HS-5 (cell line): ENCODE measurements at regions not wholly inside any gene's neighbourhood (a gene's known extent, or its start where the extent isn't known, plus 50 kb on each side); places are given as distances from the start of the nearest gene placed in this dataset.
"Not testable (repeated sequence)": the region's sequence is repeated elsewhere in the genome, so short reads cannot be mapped to it uniquely, and the experiment has no call there.

Experiments used
- DNase-seq: peaks from one replicate; pipeline ENCODE4 v3.0.0-alpha.2; 2012; ENCODE audit warnings: low read depth

DNA sequence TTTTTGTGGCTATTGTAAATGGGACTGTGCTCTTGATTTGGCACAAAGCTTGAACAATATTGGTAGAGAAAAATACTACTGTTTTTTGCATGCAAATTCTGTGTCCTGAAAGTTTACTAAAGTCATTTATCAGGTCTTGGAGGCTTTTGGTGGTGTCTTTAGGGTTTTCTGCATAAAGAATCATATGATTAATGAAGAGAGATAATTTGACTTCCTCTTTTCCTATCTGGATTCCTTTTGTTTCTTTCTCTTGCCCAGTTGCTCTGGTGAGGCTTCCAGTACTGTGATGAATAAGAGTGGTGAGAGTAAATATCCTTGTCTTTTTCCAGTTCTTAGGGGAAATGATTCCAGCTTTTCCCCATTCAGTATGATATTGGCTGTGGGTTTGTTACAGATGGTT is 1166.7 kb downstream of the NCAM2 start:
- DNase-seq: no peak

DNA sequence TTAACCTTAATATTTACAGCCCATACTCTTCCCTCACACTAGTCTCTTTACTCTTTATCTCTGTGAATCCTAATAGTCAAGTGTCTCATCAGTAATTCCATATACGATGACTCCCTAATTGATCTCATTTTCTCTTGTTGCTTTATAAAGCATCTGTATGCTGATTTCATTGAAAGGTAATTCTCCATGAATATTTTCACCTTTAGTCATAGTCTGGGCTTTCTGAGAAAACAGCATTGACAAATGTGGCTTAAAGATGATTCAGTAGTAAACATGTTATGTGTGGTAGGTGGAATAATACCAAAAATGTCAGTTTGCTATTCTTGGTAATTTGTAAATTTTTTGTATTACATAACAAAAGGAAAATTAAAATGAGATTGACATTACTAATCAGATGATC is 1176.5 kb downstream of the NCAM2 start:
- peak; percentile 68 for DNase-seq

DNA sequence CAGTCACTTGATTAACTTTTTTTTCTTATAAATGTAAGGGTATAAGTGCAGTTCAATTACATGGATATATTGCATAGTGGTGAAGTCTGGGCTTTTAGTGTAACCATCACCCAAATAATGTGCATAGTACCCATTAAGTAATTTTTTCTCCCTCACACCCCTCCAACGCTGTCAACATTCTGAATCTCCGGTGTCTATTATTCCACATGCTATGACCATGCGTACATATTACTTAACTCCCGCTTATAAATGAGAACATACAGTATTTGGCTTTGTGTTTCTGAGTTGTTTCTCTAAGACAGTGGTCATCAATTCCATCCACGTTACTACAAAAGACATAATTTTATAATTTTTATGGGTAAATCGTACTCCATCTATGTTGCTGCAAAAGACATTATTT is 1191.1 kb downstream of the NCAM2 start:
- no peak for DNase-seq

DNA sequence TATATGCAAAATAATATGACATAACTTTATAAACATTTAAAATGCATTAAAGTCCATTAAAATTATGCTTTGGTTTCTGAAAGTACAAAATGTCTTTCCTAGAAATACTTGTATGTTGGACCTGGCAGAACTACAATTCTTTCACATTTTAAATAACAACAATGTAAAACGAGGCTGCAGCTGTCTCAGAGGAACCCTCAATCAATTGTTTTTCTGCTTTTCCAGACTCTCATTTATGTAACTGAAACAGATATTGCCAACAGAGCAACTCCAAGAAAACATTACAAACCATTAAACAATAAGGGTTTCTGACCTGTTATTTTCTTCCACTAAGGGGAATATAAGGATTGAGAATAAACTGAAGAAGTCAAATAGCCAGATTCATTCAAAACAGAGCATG is 1193.4 kb downstream of the NCAM2 start:
- DNase-seq: no peak

DNA sequence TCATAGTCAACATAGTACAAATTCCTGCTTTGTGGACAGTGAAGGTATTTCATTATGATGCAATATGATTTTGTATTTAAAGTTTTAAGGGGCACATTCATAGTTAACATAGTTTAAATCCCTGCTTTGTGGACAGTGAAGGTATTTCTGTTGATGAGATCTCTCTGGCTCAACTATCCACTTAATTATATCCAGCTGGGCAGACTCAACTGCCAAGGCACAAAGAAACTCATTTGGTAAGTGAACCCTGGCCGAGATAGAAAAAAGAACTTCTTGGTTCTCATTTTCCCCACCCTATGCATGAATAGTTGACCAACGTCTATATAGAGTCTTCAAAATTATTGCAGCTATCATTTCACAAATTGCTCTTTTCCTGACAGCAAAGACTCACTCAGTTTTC is 1194.6 kb downstream of the NCAM2 start:
- DNase-seq: peak; percentile 30

DNA sequence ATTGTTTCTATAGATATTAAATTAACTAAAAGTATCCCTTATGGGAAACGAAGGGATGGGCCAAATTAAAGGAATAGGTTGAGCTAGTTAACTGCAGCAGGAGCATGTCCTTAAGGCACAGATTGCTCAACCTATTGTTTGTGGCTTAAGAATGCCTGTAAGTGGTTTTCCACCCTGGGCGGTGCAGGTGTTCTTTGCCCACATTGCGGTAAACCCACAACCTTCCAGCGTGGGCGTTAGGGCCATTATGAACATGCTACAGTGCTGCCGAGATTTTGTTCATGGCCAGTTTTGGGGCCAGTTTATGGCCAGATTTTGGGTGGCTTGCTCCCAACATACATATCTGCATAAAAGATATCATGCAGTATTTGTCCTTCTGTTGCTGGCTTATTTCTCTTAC is 1196.8 kb downstream of the NCAM2 start:
- DNase-seq: not testable (repeated sequence)

DNA sequence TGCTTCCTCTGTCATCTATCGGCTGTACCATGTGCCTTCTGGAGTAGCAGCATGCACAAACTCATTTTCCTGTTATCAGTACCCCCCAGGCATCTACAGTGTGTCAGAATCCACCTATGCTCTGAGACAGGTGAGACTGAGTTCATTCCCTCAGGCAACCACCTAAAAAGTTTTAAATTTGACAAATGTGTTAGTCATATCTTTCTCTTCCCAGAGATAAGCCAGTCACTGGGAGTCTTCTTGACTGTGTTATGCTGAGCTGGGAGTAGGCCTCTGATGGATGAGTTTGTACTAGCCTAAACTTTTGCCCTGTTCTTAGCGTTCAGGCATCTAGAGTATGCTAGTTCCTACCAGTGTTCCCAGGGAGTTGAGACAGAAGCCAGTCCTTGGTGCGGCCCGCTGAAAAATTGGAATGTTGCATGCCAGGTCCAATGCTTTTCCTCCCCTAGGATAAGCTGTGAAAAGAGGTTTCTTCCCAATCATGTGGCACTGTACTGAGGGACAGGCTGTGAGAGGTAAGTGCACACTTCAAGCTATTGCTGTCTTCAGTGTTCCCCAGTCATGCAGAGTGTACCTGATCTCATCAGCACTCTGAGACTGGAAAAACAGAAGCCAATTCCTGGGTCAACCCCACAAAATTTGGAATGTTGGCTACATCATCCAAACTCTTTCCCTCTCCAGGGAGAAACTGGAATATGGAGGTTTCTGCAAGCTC is 1202.3 kb downstream of the NCAM2 start:
- DNase-seq: no peak

DNA sequence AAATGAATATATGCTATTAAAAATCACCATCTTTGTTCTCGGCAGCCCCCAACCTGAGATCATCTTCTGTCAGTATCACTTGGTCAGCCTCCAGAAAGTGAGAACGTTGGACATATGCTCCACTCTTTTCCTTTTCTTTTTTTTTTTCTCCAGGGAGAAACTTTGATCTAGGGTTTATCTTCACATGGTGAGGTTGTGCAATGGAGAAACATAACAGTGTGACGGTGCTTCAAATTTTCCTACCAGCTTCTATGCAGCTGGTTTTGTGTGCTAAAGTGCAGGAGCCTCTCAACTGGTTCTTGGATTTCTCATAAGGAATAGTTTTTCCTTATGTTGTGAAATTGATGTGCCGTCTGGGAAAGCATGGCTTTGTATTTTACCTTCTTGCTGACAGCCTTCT is 1202.9 kb downstream of the NCAM2 start:
- DNase-seq: no peak

DNA sequence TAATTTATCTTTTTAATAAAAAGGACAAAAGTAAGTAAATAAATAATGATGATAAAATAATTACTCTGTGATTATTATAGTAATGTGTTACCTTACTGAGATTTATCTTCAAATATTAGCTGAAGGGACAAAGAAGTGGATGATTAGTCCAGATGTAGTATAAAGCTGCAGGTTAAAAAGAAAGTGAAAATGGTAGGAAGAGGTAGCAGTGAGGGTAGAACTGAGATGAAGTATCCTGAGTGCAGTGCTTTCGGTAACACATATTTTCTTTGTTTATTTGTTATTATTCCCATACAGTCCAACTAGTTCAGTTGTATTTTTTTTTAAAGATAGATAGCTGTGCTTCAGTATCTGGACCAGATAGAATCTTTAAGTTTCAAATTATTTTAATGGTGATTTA is 1203.5 kb downstream of the NCAM2 start:
- no peak for DNase-seq

DNA sequence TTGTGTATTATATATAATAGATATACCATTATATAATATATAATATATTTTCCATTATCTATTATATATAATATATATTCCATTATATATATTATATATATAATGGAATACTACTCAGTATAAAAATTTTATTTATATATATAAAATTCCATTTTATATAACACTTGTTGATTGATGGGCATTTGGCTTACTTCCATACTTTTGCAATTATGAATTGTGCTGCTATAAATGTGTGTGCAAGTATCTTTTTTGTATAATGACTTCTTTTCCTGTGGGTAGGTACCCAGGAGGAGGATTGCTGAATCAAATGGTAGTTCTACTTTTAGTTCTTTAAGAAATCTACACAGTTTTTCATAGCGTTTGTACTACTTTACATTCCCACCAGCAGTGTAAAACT is 1211.1 kb downstream of the NCAM2 start:
- no peak for DNase-seq

DNA sequence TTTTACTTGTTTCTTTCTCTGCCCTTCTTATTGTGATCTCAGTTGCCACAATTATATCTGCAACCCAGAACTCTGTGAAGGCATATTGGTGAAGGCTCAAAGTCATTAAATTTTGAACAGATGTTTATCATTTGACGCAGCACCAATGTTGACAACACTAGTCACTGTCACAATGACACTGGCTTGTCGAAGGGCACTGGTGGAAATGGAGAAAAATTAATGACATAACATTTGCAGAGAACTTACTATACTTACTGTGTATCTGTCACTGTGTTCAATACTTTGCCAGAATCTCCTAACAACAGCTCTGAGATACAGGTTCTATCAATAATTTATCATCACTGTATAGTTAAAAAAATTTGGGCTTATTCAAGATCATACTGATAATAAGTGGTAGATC is 1213.7 kb downstream of the NCAM2 start:
- no peak for DNase-seq

DNA sequence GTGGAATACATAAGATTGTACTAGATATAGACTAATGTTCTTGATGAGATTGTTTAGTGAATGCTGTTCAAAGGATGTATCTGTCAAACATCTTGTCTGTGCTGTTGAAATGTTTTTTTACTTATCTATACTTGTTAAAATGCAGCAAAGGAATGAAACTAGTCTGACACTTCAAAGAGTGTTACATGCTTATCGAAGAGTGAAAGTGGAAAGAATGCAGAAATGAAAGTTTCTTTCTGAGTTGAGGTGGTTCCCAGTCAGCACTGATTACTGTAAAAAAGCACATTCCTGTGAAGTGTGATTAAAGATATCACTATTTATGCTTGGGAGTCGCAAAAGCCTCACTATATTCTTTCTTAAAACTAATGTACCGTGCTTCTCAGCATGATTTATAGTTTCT is 1225.2 kb downstream of the NCAM2 start:
- DNase-seq: no peak

DNA sequence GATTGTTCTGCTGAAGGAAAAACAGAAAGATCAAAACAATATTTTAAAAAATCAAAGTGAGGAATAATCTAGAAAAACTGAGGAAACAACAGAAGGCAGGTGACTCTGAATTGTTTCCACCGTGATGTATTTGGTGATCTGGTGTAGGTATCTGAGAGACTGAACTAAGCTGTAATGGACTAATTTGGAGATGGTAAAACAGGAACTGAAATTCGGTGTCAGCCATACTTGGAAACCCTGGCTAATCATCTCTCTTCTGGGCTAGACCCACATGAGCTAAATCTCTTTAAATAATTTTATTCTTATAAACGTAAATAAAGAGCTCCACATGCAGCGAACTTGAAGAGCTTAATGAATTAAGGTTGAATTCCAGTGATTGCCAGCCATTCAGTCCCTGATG is 1226.1 kb downstream of the NCAM2 start:
- DNase-seq: no peak

DNA sequence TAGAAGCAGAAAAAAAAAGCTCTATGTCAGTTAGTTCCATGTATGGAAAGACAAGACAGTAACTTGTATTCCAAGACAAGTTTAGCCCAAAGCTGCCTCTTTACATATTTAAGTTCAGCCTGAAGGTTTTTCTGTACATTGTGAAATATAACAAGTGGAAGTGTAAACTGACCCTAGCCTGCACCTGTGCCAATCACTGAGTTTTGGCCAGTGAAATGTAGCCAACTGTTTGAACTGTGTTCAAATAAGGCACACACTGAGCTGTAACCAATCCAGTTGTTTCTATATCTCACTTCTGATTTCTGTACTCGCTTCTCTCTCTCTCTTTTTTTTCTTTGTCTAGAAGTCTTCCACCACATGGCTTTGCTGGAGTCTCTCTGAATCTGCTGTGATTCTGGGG is 1227.1 kb downstream of the NCAM2 start:
- no peak for DNase-seq

DNA sequence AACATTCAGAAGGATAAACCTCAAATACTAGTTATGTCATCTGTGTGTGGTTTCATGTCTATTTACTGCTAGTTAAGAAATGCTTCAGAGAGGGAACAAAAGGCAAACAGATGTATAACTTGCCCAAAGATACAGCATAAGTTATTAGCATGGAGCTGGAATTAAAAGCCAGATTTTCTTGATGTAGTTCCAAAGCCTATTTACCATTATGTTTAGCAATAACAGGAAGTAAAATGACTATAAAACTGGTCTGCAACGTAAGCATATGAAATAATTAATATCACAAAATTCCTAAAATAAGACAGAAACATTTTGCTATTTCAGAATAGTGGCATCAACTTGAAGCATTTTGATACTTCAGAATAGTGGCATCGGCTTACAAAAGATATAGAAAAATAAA is 1232.8 kb downstream of the NCAM2 start:
- DNase-seq: no peak

DNA sequence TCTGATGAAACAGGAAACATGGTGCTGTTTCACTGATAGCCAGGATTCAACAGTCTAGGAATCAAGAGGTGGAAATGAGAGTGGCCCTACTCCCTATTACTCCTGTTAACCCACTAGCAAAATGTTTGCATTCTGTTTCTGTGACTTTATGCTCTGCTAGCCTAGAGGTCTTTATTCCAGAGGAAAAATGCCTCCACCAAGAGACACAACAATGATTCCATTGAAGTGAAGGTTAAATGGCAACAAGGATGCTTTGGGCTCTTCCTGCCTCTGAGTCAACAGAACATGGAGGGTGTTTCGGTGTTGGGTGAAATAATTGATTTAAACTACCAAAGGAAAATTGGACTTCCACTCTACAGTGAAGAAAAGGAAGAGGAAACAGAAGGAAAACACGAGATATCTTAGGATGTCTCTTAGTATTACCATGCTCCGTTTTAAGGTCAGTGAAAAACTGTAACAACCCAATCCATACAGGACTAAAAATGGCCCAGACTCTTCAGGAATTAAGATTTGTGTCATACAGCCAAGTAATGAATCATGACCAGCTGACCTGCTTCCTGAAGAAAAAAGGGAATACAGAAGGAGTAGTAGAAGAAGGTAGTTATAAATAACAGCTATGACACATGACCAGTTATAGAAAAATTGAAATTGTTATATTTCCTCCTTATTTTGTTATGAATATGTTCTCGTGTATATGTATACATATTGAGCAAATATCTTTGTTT is 1237.8 kb downstream of the NCAM2 start:
- no peak for DNase-seq

DNA sequence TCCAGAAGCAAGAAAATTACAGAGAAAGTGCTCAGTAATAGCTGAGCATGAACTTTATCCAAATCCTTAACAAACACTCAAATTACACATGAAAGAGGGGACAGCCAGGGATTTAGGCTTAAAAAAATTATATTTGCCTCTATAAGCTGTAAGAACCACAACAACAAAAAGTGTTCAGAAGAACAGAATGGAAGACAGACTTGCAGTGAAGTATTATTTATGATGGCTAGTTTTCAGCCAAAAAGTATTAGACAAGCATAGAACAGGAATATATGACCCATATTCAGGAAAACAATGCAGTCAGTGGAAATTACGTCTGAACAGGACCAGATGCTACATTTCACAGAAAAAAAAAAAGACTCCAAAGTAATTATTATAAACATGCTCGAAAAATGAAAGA is 1246.3 kb downstream of the NCAM2 start:
- no peak for DNase-seq

DNA sequence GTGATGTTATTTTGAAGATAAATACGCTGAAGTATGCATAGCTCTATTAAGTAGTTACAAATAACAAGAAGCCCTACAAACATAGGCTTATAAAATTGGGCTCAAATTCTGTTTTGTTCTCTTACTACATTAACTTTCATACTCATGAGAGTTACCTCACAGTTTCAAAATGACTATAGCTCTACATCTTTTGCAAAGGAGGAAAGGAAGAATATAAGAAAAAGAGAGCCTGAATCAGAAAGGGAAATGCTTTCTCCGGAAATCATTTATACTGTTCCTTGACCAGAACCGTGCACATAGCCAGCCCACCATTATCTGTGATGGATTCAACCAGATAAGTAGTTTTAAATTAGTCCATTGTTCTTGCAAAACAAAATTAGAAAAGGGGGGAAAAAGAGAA is 1252.1 kb downstream of the NCAM2 start:
- no peak for DNase-seq

DNA sequence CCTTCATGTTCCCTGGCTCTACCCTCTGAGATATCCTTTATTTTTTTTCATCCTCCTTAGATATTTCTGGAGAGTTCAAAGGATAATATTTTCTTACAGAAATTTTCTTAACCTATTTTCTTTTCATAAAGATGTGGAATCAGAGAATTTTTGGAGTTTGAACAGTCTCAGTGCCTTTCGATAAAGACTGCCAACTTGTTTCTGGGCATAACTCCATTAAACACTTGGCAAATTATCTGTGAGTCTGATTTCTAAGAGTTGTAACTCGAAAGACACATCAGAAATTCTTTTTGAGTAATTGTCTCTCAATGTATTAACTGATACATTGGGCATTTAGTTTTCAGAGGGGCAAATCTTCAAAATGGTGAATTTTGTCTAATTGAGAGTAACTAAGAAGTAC is 1255.6 kb downstream of the NCAM2 start:
- DNase-seq: no peak

DNA sequence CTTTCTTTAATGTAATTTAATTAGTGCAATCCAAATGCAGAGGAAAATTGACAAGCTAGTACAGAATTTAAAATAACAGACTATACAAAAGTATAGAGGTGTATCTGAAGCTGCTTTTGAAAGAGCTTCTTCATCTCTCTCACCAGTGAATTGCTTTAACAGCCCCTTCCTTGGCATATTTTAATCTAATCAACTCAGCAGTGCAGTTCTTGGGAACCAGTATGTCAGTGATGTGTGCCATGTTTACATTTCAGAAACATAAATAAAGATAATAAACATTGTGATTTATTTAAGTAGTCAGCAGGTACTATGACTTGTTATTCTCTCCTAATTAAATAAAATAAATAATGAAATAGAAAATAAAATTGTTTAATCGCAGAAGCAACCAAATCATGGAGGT is 1260.6 kb downstream of the NCAM2 start:
- no peak for DNase-seq

DNA sequence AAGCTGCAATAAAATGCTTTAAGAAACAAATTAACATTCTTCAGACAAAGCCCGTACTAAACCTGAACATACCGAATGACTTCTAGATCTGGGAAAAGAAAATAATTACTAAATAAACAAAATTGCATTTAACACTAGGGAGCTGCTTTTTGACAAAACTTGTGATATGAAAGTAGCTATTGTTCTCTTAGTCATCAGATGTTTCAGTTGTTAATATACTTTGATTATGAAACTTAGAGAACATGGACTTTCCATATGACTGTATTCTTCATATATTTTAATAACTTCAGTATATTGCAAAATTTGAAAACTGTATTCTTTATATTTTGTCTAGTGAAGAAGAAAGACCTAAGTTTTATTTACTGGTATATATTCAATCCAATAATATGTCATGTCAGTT is 1262.1 kb downstream of the NCAM2 start:
- no peak for DNase-seq

DNA sequence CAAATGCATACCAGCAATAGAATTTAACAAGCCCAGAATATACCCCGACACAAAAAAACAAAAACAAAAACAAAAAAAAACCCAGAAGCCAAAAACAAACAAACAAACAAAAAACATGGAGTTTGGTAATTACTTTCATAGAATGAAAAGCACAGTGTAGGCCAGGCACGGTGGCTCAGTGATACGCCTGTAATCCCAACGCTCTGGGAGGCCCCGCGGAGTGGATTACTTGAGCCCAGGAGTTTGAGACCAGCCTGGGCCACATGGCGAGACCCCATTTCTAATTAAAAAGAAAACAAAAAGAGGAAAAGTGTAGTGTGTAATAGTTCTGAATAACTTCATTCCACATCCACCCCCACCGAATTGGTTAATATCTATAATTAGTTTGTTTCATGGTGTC is 1265.7 kb downstream of the NCAM2 start:
- no peak for DNase-seq

DNA sequence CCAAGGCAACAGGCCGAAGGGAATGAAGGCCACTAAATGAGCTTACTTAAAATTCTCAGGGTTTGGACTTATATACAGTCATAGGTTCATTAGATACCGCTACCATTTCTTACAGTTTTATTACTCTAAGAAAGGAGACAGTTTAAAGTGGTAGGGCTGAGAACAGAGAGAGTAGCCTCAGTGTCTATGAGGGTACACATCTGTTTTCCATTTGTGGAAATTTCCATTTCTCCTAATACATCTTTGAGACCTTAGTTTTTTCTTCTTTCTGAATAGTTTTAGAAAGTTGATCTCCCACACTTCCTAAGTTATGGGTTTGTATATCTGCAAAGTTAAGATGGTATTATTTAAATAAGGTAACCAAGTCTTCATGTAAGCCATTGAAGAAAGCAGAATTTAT is 1279.1 kb downstream of the NCAM2 start:
- no peak for DNase-seq

DNA sequence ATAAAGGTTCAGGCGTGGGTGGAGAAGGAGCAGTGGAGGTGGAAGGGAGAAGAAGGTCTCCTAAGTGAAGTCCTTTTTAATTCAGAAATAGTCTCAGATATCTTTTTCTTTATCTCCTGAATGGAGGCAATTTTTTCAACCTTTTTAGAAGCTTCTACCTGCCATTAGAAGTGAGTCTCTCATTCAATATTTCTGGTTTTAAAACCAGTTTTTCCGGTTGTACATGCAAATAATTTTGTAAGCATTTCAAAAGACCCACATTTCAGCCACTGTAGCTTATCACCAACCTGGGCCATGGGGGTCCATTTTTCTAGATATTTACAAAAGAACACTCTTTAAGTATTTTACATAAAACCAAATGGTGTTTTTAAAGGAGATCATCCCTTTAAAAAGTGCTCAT is 1280.2 kb downstream of the NCAM2 start:
- DNase-seq: no peak
